ENCODE measurements at regions not wholly inside any gene's neighbourhood (a gene's known extent, or its start where the extent isn't known, plus 50 kb on each side); places are given as distances from the start of the nearest gene placed in this dataset.

GRCh38 chr1:106523497-106523896, 533.0 kb upstream of the PRMT6 start:
- Histone ChIP-seq H3K27ac (no peak overlapping the region), H3K4me3 (no peak overlapping the region)
- no peak for DNase-seq (ENCODE audit: low spot score)
- TF ChIP-seq CTCF (IDR thresholded peaks at IDR 0.05), result no peak

- no peak overlapping the region for H3K4me3 ChIP-seq
- DNase-seq (ENCODE audit: low spot score), result no peak
- no peak for TF ChIP-seq CTCF (IDR thresholded peaks at IDR 0.05)
- H3K27ac ChIP-seq, result no peak overlapping the region
Observed at GRCh38 chr1:106524631-106525030, 531.8 kb upstream of the PRMT6 start.

GRCh38 chr1:106526650-106527049, 529.8 kb upstream of the PRMT6 start:
- no peak for TF ChIP-seq CTCF (IDR thresholded peaks at IDR 0.05)
- no peak for DNase-seq (ENCODE audit: low spot score)
- no peak overlapping the region for H3K27ac ChIP-seq
- H3K4me3 ChIP-seq, result no peak overlapping the region

GRCh38 chr1:106534612-106535011, 521.9 kb upstream of the PRMT6 start:
- DNase-seq (ENCODE audit: low spot score), result no peak
- H3K27ac ChIP-seq, result no peak overlapping the region
- H3K4me3 ChIP-seq, result no peak overlapping the region
- no peak for TF ChIP-seq CTCF (IDR thresholded peaks at IDR 0.05)

GRCh38 chr1:106536741-106537140, 519.7 kb upstream of the PRMT6 start:
- no peak overlapping the region for H3K4me3 ChIP-seq
- no peak for DNase-seq (ENCODE audit: low spot score)

GRCh38 chr1:106548726-106549125, 507.7 kb upstream of the PRMT6 start:
- no peak for DNase-seq (ENCODE audit: low spot score)
- no peak for TF ChIP-seq CTCF (IDR thresholded peaks at IDR 0.05)
- H3K4me3 ChIP-seq, result no peak overlapping the region
- no peak overlapping the region for H3K27ac ChIP-seq

More at GRCh38 chr1:106536741-106537140, 519.7 kb upstream of the PRMT6 start:
- TF ChIP-seq CTCF (IDR thresholded peaks at IDR 0.05), result no peak
- no peak overlapping the region for H3K27ac ChIP-seq

GRCh38 chr1:106554294-106554693, 502.2 kb upstream of the PRMT6 start:
- no peak overlapping the region for H3K27ac ChIP-seq
- H3K4me3 ChIP-seq, result no peak overlapping the region
- DNase-seq (ENCODE audit: low spot score), result no peak
- TF ChIP-seq CTCF (IDR thresholded peaks at IDR 0.05), result no peak

Measured in coronary artery (tissue), 2 donors.